GM18870 (cell line): ENCODE measurements at regions not wholly inside any gene's neighbourhood (a gene's known extent, or its start where the extent isn't known, plus 50 kb on each side); places are given as distances from the start of the nearest gene placed in this dataset.

Experiments used
- ATAC-seq: cut with Tn5 transposase; IDR thresholded peaks from one replicate; pipeline ENCODE4 v1.9.1; 2021; ENCODE audit warnings: moderate library complexity; ENCODE audit not compliant: unreplicated experiment

DNA sequence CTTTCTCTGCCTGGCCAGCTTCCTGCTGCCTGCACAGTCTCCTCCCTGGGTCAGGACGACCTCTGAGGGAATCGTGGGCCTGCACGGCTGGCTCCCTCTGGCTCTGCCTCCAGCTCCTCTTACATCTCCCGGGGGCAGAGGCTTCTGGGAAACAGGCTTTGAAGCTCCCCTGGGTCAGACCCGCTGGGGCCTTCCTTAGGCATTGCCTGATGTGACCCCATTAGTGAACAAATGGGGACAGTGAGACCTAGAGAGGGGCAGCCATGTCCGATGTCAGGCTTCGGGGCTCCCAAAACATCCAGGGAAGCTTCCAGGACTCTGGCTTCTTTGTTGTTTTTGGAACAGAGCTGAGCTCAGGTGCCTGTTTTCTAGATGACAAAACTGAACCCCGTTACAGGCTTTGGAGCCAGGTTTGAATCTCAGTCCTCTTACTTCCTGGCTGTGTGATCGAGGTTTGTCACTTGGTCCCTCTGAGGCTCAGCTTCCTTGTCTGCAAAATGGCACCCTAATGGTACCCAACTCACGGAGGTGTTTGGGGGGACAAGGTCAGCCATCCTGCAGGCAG is 94.3 kb downstream of the CEBPB start:
- no peak for ATAC-seq

DNA sequence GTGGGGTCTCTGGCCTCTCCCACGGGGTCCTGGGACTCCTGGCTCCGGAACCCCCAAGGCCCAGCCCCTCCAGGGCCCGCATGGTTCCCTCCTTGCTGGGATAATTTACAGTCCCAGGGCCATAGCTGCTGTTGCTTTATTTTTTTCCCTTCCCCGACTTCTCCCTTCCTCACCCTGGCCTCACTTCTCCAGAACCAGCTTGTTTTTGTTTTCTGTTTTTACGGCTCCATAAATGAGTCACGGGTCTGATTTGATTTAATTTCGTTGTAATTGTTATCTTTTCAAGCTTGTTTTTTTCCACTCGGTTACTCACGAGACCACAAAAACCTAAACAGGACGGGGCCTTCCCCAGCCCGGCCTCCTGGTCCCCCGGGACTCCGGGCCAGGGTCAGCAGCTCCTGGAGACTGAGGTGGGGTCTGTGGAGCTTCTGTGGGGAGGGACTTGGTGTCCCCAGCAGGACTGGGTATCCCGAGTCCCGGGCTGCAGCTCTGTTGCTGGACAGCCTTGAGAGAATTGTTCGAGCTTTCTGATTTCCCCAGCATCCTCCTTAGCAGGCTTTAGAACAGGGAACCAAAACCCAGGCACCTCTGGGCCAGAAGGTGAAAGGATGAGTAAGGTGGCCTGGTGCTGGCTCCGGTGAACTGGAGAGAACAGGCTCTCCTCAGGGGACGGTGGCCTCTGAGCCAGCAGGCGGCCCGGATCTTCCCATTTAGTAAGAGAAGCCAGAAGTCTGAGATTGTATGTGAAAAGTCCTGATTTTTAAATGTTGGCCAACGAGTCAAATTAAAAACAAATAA is 94.9 kb downstream of the CEBPB start:
- peak; percentile 63 for ATAC-seq

DNA sequence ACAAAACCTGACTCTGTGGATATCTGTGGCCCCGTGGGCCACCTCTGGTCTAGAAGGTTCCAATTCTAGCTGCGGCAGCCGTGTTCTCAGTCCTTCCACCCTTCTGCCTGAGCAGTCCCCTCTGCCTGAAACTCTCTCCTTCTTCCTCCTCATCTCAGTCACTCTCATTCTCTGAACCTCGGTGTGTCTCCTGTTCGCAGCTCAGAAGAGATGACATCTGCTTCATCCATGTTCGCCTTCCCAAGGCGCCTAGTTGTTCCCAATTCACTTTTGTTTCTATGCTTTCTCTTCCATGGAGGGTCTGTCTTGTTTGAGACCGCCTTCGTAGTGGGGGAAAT is 95.5 kb downstream of the CEBPB start:
- ATAC-seq, result no peak

DNA sequence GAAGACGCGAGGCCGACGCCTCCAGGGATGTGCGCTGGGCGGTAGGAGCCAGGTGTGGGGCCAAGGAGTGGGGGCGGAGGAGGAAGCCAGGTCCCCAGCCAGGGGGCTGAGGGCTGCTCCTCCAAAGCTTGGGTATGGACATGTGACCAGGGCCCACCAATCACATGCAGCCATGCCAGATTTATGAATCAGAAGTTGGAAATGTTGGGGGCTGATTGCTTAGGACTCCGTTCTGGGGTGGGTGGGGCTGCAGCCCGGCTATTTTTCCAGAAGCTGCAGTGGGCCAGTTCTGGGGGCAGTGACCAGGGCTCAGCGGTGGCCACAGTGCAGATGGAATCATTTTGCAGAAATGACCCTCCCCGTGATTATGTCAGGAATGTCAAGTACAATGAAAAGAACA is 96.0 kb downstream of the CEBPB start:
- ATAC-seq, result no peak

DNA sequence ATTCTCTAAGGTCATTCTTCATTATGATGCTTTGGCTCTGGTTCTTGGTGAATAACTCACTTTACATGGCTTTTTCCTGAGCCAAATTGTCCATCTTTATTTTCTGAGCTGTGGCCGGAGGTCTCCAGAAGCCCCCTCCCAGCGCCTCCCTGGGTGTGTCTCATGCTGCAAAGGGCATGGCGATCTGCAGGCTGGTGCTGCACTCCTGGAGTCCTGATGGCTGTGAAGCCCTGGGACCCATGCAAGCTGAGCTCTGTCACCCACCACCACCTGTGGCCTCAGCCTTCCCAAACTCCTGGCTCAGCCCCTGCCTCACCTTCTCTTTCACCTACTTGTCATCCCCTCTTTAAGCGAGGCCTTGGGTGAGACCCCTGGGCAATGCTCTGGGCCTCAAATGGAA is 96.9 kb downstream of the CEBPB start:
- ATAC-seq, result no peak

DNA sequence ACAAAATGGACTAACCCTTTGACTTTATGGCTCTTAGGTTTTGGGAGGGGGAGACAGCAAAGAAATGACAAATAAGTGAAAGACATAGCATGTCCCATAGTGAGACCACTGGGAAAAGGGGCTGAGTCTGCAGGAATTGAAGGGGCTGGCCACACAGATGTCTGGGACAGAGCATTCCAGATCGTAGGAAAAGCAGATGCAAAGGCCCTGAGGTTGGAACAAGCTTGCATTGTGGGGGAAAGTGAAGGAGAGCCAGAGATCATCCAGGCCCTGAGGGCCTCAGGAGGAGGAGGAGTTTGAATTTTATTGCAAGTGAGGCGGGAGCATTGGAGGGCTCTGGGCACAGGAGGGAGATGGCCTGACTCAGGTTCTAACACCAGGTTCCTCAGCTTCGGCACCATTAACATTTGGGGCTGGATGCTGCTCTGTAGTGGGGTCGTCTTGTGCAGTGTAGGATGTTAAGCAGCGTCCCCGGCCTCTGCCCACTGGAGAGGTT is 97.5 kb downstream of the CEBPB start:
- no peak for ATAC-seq

DNA sequence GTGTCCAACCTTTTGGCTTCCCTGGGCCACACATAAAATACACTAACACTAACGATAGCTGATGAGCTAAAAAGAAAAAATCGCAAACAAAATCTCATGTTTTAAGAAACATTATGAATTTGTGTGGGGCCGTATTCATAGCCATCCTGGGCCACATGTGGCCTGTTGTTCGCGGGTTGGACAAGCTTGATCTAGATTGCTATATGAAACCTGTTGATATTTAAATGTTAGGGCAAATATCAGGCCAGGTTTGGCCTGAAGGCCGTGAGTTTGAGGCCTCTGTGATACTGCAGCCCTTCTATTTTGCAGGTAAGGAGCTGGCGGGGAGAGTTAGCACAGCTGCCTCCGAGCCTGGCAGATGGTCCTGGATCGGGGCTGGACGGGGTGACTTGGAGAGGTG is 99.0 kb downstream of the CEBPB start:
- ATAC-seq, result no peak

DNA sequence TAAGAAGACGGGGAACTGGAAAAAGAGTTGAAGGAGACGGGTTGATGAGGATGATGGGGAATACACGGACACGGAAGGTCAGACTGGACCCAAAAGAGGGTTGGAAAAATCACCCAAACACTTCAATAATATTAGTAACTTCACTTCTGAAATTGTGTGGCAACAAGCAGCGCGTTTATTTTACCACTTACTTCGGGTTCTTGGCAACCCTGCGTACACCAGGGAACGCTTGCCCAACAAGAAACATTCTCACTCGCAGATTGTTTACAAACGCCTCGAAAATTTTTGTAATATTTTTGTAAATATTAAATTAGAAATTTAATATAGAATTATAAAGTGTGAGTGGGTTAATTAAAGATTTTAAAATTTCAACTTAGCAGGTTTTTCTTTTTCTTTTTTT is 99.5 kb downstream of the CEBPB start:
- ATAC-seq, result no peak

DNA sequence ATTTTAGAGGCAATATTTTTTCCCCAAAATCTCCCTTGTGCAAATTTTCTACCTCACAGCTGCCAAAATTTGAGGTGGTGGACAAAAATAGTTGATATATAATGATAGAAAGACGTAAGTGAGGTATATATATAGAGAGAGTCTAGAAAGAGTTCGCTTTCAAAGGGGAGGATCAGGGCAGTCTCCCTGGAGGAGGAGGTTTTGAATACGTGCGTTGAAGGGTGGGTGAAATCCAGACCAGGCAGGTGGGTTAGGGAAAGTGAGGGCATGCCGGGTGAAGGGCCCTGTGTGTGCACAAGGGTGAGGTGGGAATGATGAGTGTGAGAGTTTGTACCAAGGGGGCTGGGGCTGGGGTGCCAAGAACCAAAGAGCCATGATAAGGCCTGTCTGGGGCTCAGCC is 100.2 kb downstream of the CEBPB start:
- ATAC-seq, result no peak

DNA sequence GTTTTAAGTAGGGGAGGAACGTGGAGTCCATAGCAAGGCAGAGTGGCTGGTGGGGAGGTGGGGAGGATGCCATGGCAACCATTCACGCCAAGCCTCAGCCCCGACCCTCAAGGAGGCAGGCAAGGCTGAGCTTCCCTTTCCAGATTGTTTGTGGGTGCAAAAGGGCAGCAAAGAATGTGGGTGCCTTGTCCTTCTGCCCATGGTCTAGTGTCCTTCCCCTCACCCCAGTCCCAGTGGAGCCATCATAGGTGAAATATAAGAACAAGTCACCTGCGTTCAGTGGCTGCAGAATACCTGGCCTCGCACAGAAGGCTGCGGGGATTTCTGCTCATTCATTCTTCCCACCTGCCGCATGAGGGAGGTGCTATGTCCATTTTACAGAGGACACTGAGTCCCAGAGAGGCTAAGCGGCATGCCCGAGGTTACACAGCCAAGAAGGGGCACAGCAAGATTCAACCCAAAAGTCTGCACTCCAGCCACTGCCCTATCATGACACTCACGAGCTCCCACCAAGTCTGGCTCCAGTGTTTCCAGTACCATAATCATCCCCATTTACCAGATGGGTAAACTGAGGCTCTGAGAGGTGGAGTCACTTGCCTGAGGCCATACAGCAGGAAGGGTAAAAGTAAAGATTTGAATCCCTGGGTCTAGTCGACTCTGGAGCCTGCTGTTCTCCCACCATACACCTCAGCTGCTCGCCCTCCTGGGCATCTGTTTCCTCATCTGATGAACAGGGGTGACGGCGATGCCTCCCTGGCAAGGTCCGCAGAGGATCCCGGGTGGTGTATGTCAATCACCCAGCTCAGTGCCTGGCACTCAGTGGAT is 100.8 kb downstream of the CEBPB start:
- ATAC-seq, result no peak

DNA sequence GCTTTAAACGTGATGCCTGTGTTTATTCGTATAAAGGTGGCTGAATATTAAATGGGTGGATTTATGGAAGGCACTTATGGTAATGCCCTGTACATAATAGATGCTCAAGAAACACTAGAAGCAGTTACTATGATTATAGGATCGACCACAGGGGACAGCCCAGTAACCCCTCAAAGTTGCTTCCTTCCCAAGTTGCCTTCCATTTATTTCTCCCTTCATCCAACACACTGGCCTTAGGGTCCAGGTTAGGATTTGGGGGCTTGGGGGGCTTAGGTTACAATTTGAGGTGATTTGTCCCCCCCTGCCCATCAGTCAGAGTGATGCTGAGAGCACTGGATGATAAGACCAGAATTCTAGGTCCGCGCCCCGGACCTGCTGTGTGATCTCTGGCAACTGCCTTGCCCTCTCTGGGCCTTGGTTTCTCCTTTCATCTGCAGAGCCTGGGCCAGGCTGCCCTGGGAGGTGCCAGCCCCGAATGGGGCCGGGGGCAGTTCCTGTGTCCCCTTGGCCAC is 101.5 kb downstream of the CEBPB start:
- ATAC-seq, result no peak

DNA sequence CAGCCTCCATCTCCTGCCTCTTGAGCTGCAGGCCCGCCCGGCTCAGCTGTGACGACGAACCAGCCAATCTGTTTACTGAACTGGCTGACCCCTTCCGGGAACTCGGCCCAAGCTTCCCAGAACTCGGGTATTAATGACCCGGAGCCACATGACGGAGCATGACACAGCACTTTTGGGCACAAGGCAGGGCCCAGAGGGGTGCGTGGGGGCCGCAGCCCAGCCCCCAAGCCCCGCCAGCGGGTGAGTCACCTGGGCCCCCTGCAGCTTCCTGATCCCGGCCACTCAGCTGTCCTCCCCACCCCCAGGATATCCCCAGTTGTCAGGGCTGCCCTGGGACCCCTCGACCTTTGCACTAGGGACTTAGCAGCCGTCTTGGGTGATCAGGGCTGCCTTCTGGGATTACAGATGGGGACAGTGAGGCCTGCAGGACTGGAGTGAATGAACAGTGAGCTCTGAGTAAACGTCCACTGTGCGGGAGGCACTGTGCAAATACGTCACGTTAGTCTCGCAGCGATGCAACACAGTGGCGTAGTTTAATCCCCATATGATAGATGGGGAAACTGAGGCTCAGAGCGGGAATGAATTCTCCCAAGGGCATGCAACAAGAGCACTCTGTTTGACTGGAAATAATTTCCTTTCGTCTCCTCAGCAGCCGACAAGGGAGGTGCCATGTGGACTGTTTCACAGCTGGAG is 102.1 kb downstream of the CEBPB start:
- no peak for ATAC-seq

DNA sequence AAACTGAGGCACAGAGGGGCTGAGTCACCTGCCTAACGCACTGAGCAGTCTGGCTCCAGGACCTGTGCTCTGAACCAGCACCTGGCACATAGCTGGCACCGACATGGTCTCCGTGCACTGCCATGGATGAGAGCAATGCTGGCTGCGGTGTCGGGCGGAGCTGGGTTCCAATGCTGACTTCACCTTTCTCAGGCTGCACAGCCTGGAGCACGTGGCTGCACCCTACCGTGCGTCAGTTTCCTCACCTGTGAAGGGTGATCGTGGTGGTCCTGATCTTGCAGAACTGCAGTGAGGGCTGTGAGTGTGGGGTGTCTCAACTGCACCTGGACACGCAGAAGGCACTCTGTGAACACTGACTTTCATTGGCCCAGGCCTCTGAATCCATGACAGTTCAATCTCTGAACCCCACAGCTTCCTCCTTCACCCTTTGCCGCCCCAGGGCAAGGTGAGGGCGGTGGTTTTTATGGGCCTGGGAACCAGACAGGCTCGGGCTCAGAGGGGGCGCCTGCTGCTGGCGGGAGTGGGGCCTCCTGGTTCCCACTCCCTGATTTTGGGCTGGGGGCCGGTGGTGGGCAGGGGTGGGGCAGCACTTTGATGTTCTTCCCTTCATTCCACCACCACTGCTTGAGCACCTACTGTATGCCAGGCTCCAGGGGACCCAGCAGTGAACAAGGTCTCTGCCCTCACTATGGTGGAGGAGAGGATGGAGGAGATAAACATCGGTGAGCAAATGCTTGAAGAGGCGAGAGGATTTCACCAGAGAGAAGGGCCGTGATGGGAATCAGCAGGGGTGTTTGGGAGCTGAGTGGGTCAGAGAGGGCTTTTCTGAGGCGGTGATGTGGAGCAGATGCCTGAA is 102.9 kb downstream of the CEBPB start:
- ATAC-seq, result no peak

DNA sequence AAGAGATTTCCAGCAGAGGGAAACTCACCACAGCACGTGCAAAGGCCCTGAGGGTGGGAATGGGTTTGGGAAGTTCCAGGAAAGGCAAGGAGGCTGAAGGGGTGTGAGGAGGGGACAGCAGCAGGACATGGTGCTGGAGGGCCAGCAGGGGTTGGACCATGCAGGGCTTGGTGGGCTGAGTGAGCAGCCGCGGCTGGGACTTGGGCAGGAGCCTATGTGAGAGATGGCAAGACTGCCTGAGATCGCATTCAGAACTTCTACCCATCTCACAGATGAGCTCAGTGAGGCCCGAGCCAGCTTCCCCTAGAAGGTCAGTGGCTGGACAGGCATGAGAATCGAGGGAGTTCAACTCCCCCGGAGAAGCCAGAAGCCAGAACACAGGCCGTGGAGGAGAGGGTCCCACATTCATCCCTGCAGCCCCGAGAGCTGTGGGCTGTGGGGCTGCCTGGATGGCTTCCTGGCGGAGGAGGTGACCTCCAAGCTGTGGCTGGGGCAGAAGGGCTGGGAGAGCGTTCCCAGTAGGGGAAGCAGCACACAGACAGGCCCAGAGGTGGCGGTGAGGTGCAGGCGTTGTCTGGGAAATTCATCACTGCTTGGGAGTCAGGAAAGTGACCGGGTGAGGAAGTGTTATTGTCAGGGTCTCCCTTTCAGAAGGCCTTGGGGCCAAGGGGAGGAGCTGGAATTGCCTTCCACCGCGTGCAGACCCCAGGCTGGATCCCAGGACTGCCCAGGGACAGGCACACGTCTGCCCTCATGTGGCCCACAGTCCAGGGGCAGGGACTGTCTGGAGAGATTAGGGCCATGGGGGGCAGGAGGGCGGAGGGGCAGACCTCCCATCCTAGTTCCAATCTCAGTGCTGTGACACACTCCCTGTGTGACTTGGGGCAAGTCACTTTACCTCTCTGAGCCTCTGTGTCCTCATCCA is 103.8 kb downstream of the CEBPB start:
- no peak for ATAC-seq

DNA sequence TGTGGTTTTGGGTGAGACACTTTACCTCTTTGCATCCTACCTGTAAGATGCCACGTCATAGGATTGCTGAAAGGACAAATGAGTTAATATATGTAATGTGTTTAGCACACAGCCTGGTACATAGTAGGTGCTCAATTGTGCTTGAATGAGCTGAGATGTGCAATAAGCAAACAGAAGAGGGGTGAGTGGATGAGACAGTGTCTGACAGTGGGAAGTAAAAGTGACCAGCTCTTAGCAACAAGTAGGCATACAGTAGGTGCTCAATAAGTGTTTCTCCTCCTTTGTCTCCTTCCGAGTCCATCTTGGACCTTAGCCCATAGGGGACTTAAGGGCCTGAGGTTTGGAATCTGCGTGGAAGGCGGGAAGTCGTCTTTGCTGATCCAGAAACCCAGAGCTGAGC is 104.7 kb downstream of the CEBPB start:
- ATAC-seq, result no peak

DNA sequence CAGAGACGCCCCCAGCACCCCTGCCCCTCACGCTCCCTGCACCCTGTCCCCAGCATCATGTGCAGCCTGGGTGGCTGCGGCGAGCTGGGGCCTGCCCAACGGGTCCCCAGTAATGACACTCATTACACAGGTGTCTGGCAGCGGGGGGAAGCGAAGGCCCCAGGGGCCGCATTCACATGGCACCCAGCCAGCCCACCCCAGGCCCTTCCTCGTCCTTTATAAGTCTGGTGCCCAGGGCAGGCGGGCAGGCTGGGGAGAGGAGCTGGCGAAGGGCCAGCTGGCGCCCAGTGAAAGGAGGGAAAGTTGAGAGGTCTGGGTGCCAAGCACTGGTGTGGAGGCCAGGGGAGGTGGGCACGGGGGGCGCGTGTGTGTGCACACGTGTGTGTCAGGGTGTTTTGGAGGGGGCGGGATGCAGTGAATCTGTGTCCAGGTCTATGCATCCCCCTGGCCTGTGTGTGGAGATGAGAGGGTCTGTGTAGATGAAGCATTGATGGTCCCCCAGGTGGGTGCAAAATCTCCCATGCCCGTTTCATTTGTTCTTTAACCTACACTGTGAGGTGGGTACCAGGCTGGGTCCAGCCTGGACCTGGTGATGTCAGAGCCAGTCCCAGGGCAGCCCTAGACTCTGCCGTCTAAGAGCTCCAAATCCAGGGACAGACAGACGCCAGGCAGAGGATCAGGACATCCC is 105.3 kb downstream of the CEBPB start:
- no peak for ATAC-seq

DNA sequence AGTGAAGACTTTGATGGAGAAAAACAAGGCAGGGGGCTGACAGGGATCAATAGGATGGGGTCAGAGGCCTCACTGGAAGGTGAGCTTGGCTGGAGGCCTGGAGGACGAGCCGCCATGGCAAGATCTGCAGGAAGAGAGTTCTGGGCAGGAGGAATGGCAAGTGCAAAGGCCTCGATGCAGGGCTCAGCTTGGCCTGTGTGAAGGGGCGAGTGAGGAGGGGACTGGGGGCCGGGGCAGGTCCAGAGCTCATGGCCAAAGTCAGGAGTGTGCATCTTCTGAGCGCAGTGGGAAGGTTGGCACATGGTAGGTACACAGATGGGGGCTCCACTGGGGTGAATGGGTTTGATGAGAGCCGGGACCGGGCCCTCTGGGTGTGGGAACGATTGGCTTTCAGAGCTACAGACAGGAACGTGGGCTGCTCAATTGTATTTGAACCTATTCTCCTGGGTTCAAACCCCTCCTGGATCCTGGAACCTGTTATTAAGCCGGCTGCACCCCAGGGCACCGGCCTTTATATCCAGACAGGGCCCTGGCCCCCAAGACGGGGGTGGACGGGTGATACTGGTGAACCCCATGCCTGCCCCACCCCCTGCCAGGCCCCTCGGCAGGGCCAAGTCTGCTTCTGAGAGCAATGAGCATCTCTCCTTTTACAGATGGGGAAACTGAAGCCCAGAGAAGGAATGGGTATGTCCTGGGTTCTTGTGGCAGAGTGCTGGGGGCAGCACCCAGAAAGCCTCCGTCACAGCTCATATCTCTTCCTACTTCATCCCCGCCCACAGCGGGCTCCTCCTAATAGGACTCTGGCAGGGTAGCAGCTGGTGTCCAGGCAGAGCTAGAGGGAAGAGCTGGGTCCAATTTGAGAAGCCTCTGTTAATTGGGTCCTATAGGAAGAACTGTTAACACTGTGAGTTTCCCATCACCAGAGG is 106.1 kb downstream of the CEBPB start:
- no peak for ATAC-seq
